IMR-90 (cell line): ENCODE measurements at regions not wholly inside any gene's neighbourhood (a gene's known extent, or its start where the extent isn't known, plus 50 kb on each side); places are given as distances from the start of the nearest gene placed in this dataset.

Experiments used
- ATAC-seq: fragments of 200-7000 bp; cut with Tn5 transposase; 2 replicates; pipeline ENCODE4 v1.9.1; 2020; ENCODE audit warnings: low read depth, mild to moderate bottlenecking, moderate library complexity
- BruUV-seq: library from RNA; stranded (reverse); fragments of 400-500 nt; replicated peaks from 2 replicates; lab custom pipeline; 2021; lab: Mats Ljungman, UMichigan
- CTCF ChIA-PET: fragments of 300-600 bp; formaldehyde crosslinking; extraction: SDS; loops from one replicate; lab custom pipeline; 2021; ENCODE audit warnings: antibody characterized with exemption; lab: Yijun Ruan, JAX
- POLR2A ChIA-PET: fragments of 300-600 bp; sonication (Branson Sonifier 250); formaldehyde crosslinking; loops from one replicate; lab custom pipeline; 2022; ENCODE audit warnings: antibody characterized with exemption; ENCODE audit not compliant: unreplicated experiment; lab: Charles Lee
- DNase-seq: peaks from one replicate; pipeline ENCODE4 v3.0.0; 2013
- H2AFZ ChIP-seq: replicated peaks from 2 replicates; pipeline ENCODE3; 2013; ENCODE audit warnings: low read length, mild to moderate bottlenecking; ENCODE audit not compliant: poor library complexity
- H2AK5ac ChIP-seq: 2 replicates; pipeline ENCODE4 v1.6.1; 2013; ENCODE audit warnings: low read depth, low read length, inconsistent platforms
- H2AK9ac ChIP-seq: replicated peaks from 2 replicates; pipeline ENCODE3; 2013; ENCODE audit warnings: mild to moderate bottlenecking, low read depth, low read length, moderate library complexity; ENCODE audit not compliant: poor library complexity
- H2BK120ac ChIP-seq: 2 replicates; pipeline ENCODE4 v1.6.1; 2013; ENCODE audit warnings: low read depth, low read length, inconsistent platforms
- H2BK15ac ChIP-seq: 3 replicates; pipeline ENCODE4 v1.6.1; 2013; ENCODE audit warnings: low read depth, low read length, inconsistent platforms
- H2BK20ac ChIP-seq: 2 replicates; pipeline ENCODE4 v1.6.1; 2013; ENCODE audit warnings: low read depth, mild to moderate bottlenecking, inconsistent platforms, low read length, moderate library complexity
- H2BK5ac ChIP-seq: 2 replicates; pipeline ENCODE4 v1.6.1; 2013; ENCODE audit warnings: mild to moderate bottlenecking, low read depth, low read length, inconsistent platforms; ENCODE audit not compliant: poor library complexity, severe bottlenecking
- H3K14ac ChIP-seq: replicated peaks from 2 replicates; pipeline ENCODE4 v1.6.1; 2013; ENCODE audit warnings: low read depth, low read length, inconsistent platforms
- H3K18ac ChIP-seq: 2 replicates; pipeline ENCODE4 v1.6.1; 2013; ENCODE audit warnings: low read depth, low read length, control low read depth
- H3K23ac ChIP-seq: 2 replicates; pipeline ENCODE4 v1.6.1; 2013; ENCODE audit warnings: low read depth, low read length, inconsistent platforms
- H3K27ac ChIP-seq: 2 replicates; pipeline ENCODE4 v1.5.1; 2013; ENCODE audit warnings: mild to moderate bottlenecking, control low read depth, low read length; ENCODE audit not compliant: insufficient read depth
- H3K27me3 ChIP-seq: 2 replicates; pipeline ENCODE4 v1.6.1; 2013; ENCODE audit warnings: low read length; ENCODE audit not compliant: control insufficient read depth, insufficient read depth
- H3K36me3 ChIP-seq: 2 replicates; pipeline ENCODE4 v1.6.1; 2013; ENCODE audit warnings: low read length, mixed read lengths; ENCODE audit not compliant: control insufficient read depth, insufficient read depth
- H3K4ac ChIP-seq: 2 replicates; pipeline ENCODE4 v1.6.1; 2013; ENCODE audit warnings: low read depth, low read length, inconsistent platforms
- H3K4me1 ChIP-seq: 2 replicates; pipeline ENCODE4 v1.6.1; 2013; ENCODE audit warnings: low read length, mixed read lengths; ENCODE audit not compliant: control insufficient read depth, insufficient read depth
- H3K4me2 ChIP-seq: 2 replicates; pipeline ENCODE4 v1.6.1; 2013; ENCODE audit warnings: low read depth, mild to moderate bottlenecking, control low read depth, low read length, moderate library complexity
- H3K4me3 ChIP-seq: 2 replicates; pipeline ENCODE4 v1.5.1; 2013; ENCODE audit warnings: low read depth, mild to moderate bottlenecking, control low read depth, low read length, moderate library complexity; ENCODE audit not compliant: insufficient read depth
- H3K56ac ChIP-seq: 2 replicates; pipeline ENCODE4 v1.6.1; 2013; ENCODE audit warnings: low read length, inconsistent platforms; ENCODE audit not compliant: insufficient read depth; ENCODE audit errors: extremely low read depth
- H3K79me1 ChIP-seq, 2 experiments: 2 replicates each; pipeline ENCODE4 v1.6.1; 2013; ENCODE audit warnings: low read length in 2 of 2, inconsistent platforms in 1 of 2, low read depth in 1 of 2
- H3K9ac ChIP-seq: 2 replicates; pipeline ENCODE4 v1.6.1; 2013; ENCODE audit warnings: low read depth, low read length, control low read depth
- H3K9me1 ChIP-seq: 2 replicates; pipeline ENCODE4 v1.6.1; 2013; ENCODE audit warnings: low read length, inconsistent platforms; ENCODE audit not compliant: insufficient read depth
- H3K9me3 ChIP-seq: 2 replicates; pipeline ENCODE4 v1.6.1; 2013; ENCODE audit warnings: low read length; ENCODE audit not compliant: control insufficient read depth, insufficient read depth
- H4K20me1 ChIP-seq: 2 replicates; pipeline ENCODE4 v1.6.1; 2013; ENCODE audit warnings: low read length, inconsistent platforms; ENCODE audit not compliant: insufficient read depth
- H4K5ac ChIP-seq: 2 replicates; pipeline ENCODE4 v1.6.1; 2013; ENCODE audit warnings: mild to moderate bottlenecking, low read depth, low read length, control low read depth
- H4K8ac ChIP-seq, 2 experiments: 2 replicates each; pipeline ENCODE4 v1.6.1; 2013; ENCODE audit warnings: low read depth in 2 of 2, low read length in 2 of 2, control low read depth in 1 of 2, inconsistent platforms in 1 of 2
- H4K91ac ChIP-seq: 2 replicates; pipeline ENCODE4 v1.6.1; 2013; ENCODE audit warnings: low read depth, low read length, inconsistent platforms; ENCODE audit not compliant: insufficient read depth
- MAFK ChIP-seq: IDR thresholded peaks from 2 replicates; pipeline ENCODE4 v1.6.1; 2012; ENCODE audit warnings: low read depth, low read length, improper control_type of control experiment
- RCOR1 ChIP-seq: IDR thresholded peaks from 2 replicates; pipeline ENCODE4 v1.6.1; 2012; ENCODE audit warnings: mild to moderate bottlenecking, low read length, improper control_type of control experiment; ENCODE audit not compliant: insufficient replicate concordance
- WGBS, 2 experiments: methylation state at CpG; one replicate each; pipeline versions ENCODE4 v1.1.5 to v1.1.7; 2013; ENCODE audit warnings: missing lambda C conversion rate in 2 of 2; ENCODE audit not compliant: insufficient read length in 1 of 2; ENCODE audit errors: extremely low coverage in 2 of 2; 5-methylcytosine and 5-hydroxymethylcytosine counted together
- dilution Hi-C: fragments of 300-500 bp; cut with HindIII; formaldehyde crosslinking; loops from one replicate; pipeline ENCODE4 v1.14.3; 2018; ENCODE audit warnings: low sequenced_read_pairs; ENCODE audit not compliant: unreplicated experiment
- in situ Hi-C: fragments of 300-500 bp; cut with MboI; formaldehyde crosslinking; loops from 3 replicates; pipeline ENCODE4 v1.14.3; 2019; ENCODE audit warnings: low sequenced_read_pairs, inconsistent platforms, mixed read lengths
- intact Hi-C: fragments of 100-400 bp; cut with micrococcal nuclease; formaldehyde crosslinking; loops from 2 replicates; pipeline ENCODE4 v1.10.0; 2022

GRCh38 chr11:134675983-134676382 lies 263.9 kb upstream of the B3GAT1 start:
- intact Hi-C loops = no loop called here
- dilution Hi-C loops = no loop called here
- no peak overlapping the region for H2AFZ ChIP-seq
- H3K56ac ChIP-seq = no peak overlapping the region
- WGBS, 2 experiments = 53% methylated on average over 2 of the region's 5 CpGs; no CpG with 5 or more reads in 1 of the 2 experiments
- no peaks in the 10 kb centered on the region for H4K20me1 ChIP-seq
- H3K4me1 ChIP-seq = no peaks in the 10 kb centered on the region
- no peak overlapping the region for H2AK9ac ChIP-seq
- BruUV-seq = no TSS peak
- no peak overlapping the region for H2BK15ac ChIP-seq
- no peak overlapping the region for H3K27ac ChIP-seq
- in situ Hi-C loops = no loop called here
- H2BK20ac ChIP-seq = no peak overlapping the region
- H4K5ac ChIP-seq = no peak overlapping the region
- H3K14ac ChIP-seq = no peak overlapping the region
- ChIA-PET POLR2A (no interaction called here), CTCF (no interaction called here)
- H2BK120ac ChIP-seq = no peak overlapping the region
- no peak for ATAC-seq
- no peaks in the 10 kb centered on the region for H3K9me1 ChIP-seq
- H3K9me3 ChIP-seq = peaks cover 36% of the 10 kb centered on the region
- H4K8ac ChIP-seq = no peak overlapping the region
- H3K4me2 ChIP-seq = no peak overlapping the region
- H3K23ac ChIP-seq = no peak overlapping the region
- no peak overlapping the region for H3K18ac ChIP-seq
- no peak overlapping the region for H2AK5ac ChIP-seq
- H3K4me3 ChIP-seq = no peak overlapping the region
- TF ChIP-seq RCOR1 (no peak), MAFK (no peak)
- H3K79me1 ChIP-seq = no peaks in the 10 kb centered on the region
- H4K91ac ChIP-seq = no peak overlapping the region
- H3K4ac ChIP-seq = no peak overlapping the region
- no peaks in the 10 kb centered on the region for H3K36me3 ChIP-seq
- no peaks in the 10 kb centered on the region for H3K27me3 ChIP-seq
- no peak for DNase-seq
- H2BK5ac ChIP-seq = no peak overlapping the region
- H3K9ac ChIP-seq = no peak overlapping the region
